B cell (primary cell): ENCODE measurements at regions not wholly inside any gene's neighbourhood (a gene's known extent, or its start where the extent isn't known, plus 50 kb on each side); places are given as distances from the start of the nearest gene placed in this dataset.

ENCODE experiments used
- CTCF ChIP-seq: fragments of 200-600 bp; IDR thresholded peaks from one replicate; pipeline ENCODE4 v1.8.0; 2022; ENCODE audit warnings: antibody characterized with exemption, mild to moderate bottlenecking
- EZH2 ChIP-seq: IDR thresholded peaks from 2 replicates; pipeline ENCODE4 v1.6.1; 2012; ENCODE audit warnings: borderline replicate concordance, low read depth, mild to moderate bottlenecking, moderate library complexity, low read length; ENCODE audit not compliant: insufficient read depth, poor library complexity, severe bottlenecking

- TF ChIP-seq CTCF (no peak), EZH2 (no peak)
Observed at GRCh38 chr3:84772841-84773240, 185.9 kb upstream of the CADM2 start.
